GM21381 (cell line): ENCODE measurements at regions not wholly inside any gene's neighbourhood (a gene's known extent, or its start where the extent isn't known, plus 50 kb on each side); places are given as distances from the start of the nearest gene placed in this dataset.
"Not testable (repeated sequence)": the region's sequence is repeated elsewhere in the genome, so short reads cannot be mapped to it uniquely, and the experiment has no call there.

ENCODE experiments used
- ATAC-seq: cut with Tn5 transposase; IDR thresholded peaks from one replicate; pipeline ENCODE4 v1.9.1; 2021; ENCODE audit warnings: mild to moderate bottlenecking, moderate library complexity; ENCODE audit not compliant: unreplicated experiment

DNA sequence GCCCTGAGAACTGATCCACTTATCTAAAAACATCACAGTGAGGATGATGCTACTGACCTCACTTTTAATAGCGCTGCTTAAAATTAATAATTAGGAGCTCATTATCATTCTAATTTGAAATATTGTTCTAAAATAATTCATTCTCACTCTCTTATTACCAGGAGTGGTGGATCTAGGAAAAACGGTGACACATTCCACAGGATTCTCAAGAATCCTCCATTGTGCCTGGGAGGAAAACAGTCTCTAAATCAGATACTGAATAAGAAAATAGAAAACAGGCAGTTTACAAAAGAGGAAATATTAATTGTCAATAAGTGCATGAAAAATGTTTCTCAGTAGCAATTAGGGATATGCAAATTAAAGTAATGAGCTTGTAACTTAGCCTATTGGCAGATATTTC is 187.4 kb downstream of the TENT5A start:
- ATAC-seq: no peak

DNA sequence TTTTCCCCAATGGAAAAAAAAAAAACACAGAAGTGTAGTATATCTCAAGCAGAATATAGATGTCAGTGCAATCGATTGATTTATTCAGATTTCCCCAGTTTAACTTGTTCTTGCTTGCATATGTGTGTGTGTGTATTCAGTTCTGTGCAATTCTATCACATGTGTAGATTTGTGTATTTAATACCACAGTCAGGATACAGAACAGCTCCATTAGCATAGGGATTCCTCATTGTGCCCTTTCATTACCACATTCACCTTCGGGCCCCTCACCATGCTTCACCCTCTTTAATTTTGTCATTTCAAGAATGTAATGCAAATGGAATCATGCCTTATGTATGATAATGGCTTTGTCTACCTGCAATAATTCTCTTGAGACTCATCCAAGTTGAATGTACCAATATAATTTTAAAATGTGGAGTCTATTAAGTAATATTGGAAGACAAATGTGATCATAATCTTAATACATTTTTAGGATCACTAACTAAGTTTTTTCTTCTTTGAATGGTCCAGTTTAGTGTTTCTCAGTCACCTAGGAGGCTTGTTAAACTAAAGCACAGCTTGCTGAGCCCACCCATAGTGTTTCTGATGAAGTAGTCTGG is 187.9 kb downstream of the TENT5A start:
- ATAC-seq: no peak

DNA sequence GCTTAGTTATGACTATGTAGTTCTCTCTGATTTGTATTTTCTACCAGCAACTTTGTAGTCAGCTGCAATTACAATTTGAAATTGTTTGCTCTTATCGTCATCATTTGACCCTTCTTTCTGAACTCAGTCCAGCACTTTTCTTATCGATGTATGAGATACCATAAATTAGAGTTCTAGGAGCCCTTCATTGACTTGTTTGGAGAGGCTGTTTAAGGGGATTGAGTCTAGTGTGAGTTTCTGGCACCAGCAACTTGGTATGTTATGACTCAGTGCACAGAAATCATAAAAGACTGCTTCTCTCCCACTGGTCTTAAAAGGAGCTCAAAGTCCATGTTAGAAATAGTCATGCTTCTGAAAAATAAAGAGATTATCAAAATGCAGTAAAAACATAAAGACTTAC is 190.3 kb downstream of the TENT5A start:
- ATAC-seq: no peak

DNA sequence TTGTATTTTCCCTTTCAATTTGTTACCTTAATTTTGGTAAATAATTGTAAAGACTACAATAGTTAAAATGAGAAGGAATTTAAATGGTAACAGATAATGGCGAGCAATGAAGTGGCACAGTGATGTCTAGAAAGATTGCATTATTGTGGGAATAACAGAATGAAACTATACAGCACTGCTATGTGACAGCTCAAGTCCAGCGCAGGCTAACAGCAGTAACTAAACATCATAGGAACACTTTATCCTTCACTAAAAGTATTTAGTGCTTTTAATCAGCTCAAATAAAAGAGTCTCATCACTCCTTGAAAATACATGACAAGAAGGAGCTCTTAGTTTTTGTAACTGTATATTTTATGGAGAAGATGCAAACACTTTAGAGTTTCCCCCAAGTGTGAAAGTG is 190.8 kb downstream of the TENT5A start:
- ATAC-seq: no peak

DNA sequence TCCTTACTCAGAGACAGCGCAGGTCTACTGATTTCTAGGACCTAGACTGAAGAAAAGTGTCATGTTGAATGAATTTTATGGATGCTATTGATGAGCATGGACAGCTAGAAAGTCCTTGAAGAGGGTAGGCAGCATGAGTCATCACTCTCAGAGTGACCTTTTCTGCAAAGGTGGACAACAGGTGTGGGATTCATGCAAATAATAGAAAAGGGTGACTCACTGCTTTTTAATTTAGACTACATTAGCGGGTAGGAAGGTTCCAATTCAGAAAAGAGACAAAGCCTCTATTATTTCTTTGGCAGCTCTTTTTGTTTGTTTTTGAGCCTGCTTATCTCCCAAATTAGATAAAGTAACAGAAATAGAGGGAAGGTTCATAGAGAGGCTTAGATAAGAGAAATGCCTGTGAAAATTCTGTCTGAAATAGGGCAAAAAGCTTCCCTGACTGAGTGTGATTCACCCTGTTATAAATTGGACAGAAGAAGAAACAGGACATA is 191.4 kb downstream of the TENT5A start:
- ATAC-seq: no peak

DNA sequence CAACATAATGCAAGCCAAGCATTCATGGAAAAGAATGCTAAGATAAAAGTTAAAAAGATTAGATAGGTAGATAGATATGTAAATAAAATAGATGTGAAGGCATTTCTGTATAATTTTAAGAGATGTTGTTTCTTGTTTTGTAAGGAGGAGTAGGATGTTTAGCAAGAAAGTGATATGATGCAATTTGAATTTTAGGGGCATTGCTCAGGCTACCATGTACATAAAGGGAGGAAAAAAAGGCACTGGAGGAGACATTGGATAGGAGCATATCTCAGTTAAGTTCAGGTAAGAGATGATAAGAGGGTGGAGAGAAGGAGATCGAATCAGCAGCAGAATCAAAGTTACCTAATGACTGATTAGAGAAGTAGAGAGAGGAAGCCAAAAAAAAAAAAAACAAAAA is 194.7 kb downstream of the TENT5A start:
- no peak for ATAC-seq

DNA sequence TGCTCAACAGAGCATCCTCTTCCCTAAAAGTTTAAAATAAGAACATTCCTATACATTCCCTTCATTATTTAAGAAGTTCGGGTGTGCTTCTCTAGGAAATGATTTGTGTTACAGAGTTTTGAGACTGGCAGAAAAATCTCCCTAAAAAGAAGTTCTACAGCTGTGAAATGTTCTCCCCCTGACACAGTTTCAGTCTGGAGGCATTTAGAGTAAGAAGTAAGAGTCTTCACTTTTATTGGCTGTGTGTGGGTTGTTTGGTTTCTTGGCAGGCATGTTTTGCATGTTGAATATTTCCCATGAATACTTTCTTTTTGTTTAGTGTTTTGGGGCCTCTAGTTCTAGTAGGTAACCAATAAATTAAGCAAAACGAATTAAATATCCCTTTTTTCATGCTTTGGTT is 195.9 kb downstream of the TENT5A start:
- no peak for ATAC-seq

DNA sequence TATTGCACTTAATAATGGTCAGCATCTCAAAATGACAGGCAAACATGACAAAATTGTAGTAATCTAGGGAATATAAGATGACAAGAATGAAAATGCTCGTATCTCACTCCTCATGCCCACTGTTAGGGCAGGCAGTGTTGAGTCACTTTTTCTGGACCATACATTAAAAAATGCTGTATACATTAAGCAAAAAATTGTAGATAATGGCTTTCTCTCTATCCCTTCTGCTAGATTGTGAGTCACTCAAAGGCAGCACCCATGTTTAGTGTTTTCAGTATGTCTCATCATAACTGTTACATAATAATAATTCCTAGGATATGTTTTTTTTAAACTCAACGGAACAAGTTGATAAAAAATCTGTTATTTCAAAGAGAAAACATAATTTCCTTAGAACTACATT is 199.3 kb downstream of the TENT5A start:
- ATAC-seq: no peak

DNA sequence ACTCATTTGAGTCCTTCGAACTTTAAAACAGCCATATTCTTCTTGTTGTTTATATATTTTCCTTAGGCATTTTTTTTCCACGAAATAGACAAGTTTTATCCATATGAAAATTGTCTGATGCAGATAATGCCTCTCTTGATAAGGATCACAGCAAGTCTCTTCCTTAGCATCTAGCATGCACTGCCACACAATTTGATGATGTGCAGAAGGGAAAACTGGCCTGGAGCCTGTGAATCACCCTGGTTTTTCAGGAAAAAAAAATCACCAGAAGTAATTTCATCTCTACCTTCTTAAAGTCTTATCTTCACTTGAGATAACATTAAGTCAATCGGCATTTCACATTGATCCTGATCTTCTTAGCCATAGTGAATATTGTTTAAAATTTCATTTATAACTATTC is 199.8 kb downstream of the TENT5A start:
- no peak for ATAC-seq

DNA sequence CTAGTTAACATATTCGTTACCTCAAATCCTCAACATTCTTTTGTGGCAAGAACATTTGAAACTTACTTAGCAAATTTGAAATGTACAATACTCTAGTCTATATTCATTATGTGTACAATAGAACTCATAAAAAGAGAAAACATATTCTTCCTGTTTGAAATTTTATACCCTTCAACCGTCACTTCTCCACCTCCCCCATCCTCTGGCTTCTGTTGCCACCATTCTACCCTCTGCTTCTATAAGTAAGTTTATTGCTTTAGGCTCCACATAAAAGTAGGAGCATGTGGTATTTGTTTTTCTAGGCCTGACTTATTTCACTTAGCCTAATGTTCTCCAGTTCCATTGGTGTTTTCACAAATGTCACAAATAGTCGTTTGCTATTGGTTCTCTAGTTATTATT is 205.3 kb downstream of the TENT5A start:
- ATAC-seq: no peak

DNA sequence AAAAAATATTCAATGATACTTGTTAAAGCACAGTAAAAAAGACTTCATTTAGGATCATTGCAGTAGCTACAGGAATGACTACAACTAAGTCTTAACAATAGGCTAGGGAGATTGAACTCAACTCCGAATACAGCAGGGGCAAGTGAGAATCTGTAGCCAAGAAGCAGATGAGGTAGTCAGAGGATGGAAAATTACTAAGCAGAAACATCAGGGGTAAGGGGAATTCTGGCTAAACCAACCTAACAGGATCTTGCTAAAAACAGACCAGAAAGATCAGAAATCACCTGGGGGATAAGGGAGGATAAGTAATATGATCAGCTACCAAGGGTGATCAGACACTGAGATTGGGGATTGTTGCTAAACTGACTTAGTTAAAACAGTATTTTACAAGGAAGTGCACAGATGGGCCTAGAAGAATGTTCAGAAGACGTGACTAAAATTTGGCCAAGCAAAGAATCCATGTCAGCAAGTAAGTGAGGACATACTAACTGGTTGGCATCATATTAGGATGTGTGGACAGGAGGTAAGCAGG is 217.5 kb downstream of the TENT5A start:
- ATAC-seq: no peak

DNA sequence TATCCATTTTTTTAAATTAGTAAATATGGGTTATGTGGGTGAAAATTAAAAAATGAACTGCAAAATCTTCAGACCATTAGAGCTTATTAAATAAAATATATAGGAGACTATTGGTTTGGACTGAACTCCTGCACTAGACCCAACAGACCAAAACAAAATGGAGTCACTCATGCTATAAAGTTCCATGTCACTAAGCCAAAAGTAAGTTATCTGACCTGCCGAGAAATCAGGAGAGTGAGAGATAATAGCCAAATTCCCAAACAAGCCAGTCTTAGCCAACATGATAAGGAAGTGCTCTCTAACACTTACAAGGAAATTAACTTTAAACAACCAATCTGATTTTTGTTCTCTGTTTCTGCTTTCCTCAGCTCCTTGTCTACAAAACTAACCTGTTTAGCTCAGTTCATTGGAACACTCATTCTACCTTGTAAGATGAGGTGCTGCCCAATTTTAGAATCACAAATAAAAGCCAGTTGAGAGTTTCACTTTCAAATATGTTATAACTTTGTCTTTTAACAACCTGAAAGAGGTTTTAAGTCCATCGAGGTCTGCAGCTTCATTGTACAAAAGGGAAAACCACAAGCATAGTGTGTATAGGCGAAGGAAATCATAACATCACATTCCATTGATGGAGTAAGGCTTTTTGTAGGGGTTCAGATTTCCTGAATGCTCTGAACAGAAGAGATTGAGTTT is 220.5 kb downstream of the TENT5A start:
- ATAC-seq: no peak

DNA sequence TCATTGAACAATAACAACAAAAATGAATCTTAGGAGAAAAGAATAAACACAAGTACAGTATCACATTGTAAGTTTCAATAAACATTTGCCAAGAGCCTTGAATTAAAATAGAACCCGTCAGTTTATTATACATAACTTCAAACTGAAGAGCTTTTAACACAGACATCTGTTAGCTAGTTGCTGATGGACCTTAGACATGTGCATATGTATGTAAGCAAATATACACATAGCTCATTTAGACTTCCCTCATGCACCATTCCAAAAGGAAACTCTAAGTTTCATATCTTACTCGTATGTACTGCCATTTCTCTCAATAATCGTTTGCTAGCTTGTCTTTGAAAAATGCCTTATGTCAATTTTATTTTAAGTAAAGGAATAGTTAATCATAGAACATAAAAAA is 235.0 kb downstream of the TENT5A start:
- no peak for ATAC-seq

DNA sequence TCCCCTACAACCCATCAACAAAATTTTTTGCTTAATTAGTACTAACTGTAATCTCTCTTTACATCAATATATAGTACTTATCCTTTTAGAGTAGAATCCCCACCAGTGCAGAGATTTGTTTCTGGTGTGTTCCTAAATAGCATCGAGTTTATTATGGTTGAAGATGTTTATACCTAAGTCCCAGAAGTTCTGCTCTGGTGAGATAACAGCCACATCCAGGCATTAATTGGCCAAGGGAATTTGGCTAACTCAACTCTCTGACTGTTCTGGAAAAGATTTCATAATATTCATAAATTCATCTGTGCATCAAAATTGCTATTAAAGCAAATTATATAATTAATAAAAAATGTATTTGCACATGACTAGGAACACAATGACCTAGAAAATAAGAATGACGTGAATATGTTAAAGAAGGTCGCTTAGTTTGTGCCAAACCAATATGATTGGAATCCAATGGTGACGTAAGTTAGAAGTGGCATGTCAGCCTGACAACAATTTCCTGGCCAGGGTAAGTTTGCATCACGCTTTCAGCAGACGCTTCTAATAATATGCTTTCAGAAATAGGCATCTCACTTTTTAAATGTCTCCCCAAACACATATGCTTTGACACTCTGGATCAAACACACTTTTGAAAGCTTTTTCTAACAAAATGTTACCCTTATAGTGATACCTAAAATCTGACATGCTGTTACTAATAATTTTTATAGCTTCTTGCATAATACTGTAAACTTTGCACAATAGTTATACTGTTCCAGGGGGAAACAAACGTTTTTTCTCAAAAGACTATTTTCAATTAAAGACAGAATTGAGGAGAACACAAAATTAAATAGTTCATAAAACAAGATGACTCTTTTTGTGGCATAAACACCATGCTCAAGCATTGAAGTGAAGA is 236.7 kb downstream of the TENT5A start:
- no peak for ATAC-seq

DNA sequence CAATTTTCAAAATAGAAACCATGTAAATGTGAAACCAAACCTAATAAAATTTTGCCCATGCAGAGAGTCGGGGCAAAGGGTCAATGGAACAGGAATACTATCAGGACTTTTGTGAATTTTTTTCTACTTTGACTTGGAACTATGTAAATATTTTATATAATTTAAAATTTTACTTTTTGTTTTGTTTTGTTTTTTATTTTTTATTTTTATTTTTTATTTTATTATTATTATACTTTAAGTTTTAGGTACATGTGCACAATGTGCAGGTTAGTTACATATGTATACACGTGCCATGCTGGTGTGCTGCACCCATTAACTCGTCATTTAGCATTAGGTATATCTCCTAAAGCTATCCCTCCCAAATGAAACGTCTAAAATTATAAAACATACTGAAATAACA is 238.3 kb downstream of the TENT5A start:
- not testable (repeated sequence) for ATAC-seq

DNA sequence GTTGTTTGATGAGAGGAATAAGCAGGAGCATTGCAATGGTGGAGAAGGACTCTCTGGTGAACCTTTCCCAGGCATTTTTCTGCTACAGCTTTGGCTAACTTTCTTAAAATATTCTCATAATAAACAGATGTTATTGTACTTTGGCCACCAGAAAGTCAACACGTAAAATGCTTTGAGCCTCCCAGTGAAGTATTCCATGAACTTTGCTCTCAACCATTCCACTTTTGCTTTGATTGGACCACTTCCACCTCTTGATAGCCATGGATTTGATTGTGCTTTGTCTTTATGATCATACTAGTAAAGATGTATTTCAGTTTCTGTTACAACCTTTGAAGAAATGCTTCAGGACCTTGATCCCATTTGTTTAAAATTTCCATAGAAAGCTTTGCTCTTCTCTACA is 241.1 kb downstream of the TENT5A start:
- no peak for ATAC-seq

DNA sequence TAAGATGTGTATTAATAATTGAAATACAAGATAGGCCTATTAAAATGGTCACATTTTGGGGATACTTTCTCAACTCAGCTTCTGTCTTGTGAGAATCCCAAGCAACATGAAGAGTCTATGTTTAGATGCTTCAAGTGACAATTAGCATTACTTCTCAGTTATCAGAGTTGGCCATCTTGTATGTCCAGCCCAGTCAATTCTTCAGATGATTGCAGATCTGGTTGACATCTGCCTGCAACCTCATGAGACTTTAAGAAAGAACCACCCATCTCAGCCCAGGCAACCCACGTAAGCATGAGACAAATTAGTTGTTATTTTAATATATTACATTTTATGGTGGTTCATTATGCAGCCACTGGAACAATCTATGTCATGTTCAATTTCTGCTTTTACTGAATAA is 256.5 kb downstream of the TENT5A start:
- ATAC-seq: no peak

DNA sequence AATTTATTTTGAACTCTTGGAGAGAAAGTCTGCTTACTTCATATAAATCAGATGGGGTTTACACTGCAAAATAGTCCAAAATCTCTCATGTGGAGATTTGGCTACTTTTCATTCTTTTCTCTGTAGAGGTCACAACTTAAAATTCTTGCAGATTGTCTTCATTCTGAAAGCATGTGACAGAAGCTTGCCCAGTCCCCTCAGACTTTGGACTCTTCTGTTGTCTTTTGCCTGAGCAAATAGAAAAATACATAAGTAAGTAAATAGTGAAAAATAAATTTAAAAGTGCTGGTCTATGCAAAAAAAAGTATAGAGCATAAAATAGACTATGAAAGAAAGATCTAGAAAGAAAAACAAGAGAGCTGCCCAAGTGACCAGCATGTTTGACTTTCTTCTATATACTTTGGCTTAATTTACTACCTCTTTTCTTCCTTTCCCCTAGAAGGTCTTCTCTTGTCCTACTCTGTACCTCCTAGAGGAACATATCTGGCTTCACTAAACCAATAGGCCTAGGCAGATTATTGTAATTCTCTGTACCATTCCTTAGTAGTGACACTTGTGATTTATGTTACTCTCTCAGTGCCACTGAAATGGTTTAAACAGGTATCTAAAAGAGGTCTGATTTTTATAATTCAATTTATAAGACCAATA is 260.9 kb downstream of the TENT5A start:
- no peak for ATAC-seq

DNA sequence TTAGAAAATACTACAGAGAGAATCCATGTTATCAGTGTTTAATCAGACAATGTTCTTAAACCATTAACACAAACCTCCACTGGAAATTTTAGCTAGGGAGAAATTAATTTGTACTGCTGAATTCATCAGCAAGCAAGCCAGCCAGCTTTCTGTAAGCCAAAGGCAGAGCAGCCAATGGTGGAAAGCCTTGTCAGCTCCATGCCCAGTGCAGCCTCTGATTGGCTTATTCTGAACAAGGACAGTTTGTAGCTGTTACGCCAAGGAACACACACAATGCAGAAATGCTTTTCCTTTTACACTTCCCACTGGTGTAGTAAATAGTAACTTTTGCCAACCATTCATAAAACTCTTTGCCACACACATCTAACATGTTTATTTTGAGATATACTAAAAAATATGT is 265.0 kb downstream of the TENT5A start:
- ATAC-seq: no peak

DNA sequence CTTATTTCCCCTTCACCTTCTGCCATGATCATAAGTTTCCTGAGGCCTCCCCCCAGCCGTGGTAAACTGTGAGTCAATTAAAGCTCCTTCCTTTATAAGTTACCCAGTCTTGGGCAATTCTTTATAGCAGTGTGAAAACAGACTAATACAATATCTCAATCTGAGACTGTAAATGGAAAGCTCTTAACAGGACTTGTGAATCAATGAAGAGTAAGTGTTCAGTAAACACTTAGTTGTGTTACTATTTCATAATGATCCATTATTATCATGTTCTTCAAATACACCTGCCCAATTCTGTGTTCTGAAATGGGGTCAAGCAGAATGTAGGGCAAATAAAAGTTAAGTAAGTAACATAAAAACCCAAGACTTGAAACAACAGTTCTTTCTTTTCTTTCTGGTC is 266.2 kb downstream of the TENT5A start:
- no peak for ATAC-seq

DNA sequence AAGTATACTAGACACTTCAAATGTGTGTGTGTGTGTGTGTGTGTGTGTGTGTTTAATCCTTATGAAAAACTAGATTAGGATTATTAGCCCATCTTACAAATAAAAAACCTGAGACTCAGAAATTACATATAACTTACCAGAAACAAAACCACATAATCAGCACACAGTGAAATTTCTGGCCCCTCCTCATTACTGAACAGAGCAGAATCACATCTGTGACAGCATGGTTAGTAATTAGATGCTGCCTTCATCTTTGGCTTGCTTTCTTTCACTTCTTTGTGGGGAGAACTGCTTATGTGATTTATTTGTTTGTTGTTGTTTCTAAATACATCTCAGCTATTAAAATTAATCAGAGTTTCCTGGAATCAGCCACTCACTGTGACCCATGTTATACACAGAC is 267.1 kb downstream of the TENT5A start:
- no peak for ATAC-seq
